CD4-positive, CD25-positive, alpha-beta regulatory T cell (primary cell): ENCODE measurements at regions not wholly inside any gene's neighbourhood (a gene's known extent, or its start where the extent isn't known, plus 50 kb on each side); places are given as distances from the start of the nearest gene placed in this dataset.

ENCODE experiments used
- ATAC-seq, 2 donors: fragments of 150-1000 bp; cut with Tn5 transposase; one replicate each; pipeline ENCODE4 v1.10.0; 2021; ENCODE audit warnings: low read depth in 2 of 2, moderate number of reproducible peaks in 2 of 2, moderate library complexity in 1 of 2
- DNase-seq, 3 donors: peaks; one replicate each; pipeline versions ENCODE4 v3.0.0 to v3.0.0-alpha.2; 2012 to 2022; ENCODE audit warnings: mixed read lengths in 1 of 3
- H3K27ac ChIP-seq: one replicate; pipeline ENCODE4 v1.7.0; 2013; ENCODE audit warnings: mild to moderate bottlenecking, low read length; ENCODE audit not compliant: insufficient read depth, poor library complexity, severe bottlenecking
- H3K27me3 ChIP-seq: one replicate; pipeline ENCODE4 v1.7.0; 2013; ENCODE audit warnings: low read length; ENCODE audit not compliant: control insufficient read depth, insufficient read depth
- H3K36me3 ChIP-seq: one replicate; pipeline ENCODE4 v1.7.0; 2013; ENCODE audit warnings: mild to moderate bottlenecking, low read length, moderate library complexity; ENCODE audit not compliant: control insufficient read depth, insufficient read depth
- H3K4me1 ChIP-seq: 2 replicates; pipeline ENCODE4 v1.7.0; 2013; ENCODE audit warnings: mild to moderate bottlenecking, low read length; ENCODE audit not compliant: insufficient read depth, control insufficient read depth, poor library complexity, severe bottlenecking
- H3K4me3 ChIP-seq: one replicate; pipeline ENCODE4 v1.7.0; 2013; ENCODE audit warnings: low read depth, mild to moderate bottlenecking, low read length, moderate library complexity
- H3K9me3 ChIP-seq, 2 experiments: 1 replicate in 1 of 2; 2 replicates in 1 of 2; pipeline ENCODE4 v1.7.0; 2013; ENCODE audit warnings: low read length in 2 of 2, mild to moderate bottlenecking in 1 of 2, moderate library complexity in 1 of 2; ENCODE audit not compliant: control insufficient read depth in 2 of 2
- H3K27ac Mint-ChIP-seq, 3 donors: one replicate each; pipeline ENCODE4 v1.8.0; 2020 to 2022; ENCODE audit warnings: mild to moderate bottlenecking in 3 of 3, mixed read lengths in 3 of 3, moderate library complexity in 2 of 3
- H3K27me3 Mint-ChIP-seq: one replicate; pipeline ENCODE4 v1.8.0; 2022; ENCODE audit warnings: mild to moderate bottlenecking, mixed read lengths
- H3K36me3 Mint-ChIP-seq: one replicate; pipeline ENCODE4 v1.8.0; 2020; ENCODE audit warnings: mixed read lengths
- H3K4me1 Mint-ChIP-seq, 4 donors: one replicate each; pipeline ENCODE4 v1.8.0; 2020 to 2022; ENCODE audit warnings: mixed read lengths in 4 of 4, mild to moderate bottlenecking in 1 of 4
- H3K4me3 Mint-ChIP-seq, 4 donors: one replicate each; pipeline ENCODE4 v1.8.0; 2020 to 2022; ENCODE audit warnings: mild to moderate bottlenecking in 4 of 4, mixed read lengths in 4 of 4, moderate library complexity in 3 of 4
- H3K9me3 Mint-ChIP-seq, 7 donors: one replicate each; pipeline ENCODE4 v1.8.0; 2020 to 2022; ENCODE audit warnings: mixed read lengths in 7 of 7, mild to moderate bottlenecking in 3 of 7, moderate library complexity in 2 of 7

DNA sequence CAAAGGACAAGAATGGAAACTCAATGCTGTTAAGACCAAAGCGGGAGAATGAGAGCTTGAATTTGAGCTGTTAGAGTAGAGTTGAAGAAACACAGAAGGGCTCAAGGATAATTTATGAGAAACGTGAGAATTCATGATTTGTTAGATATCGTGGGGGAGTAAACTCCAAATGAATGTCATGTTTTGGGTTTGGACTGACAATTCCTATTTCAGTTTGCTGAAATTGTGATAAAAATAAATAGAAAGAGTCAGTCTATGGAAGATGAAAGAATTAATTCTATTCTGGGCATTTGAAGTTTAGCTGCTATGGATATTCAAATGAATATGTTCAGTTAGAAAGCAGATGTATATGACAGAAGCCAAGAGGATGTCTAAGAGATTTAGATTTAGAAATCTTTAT, 723.4 kb upstream of the PIK3C3 start:
- H3K4me1 ChIP-seq = no peaks in the 10 kb centered on the region
- no peak overlapping the region for H3K4me3 ChIP-seq
- no peaks in the 10 kb centered on the region for H3K36me3 ChIP-seq
- no peak overlapping the region for H3K27ac Mint-ChIP-seq
- H3K9me3 ChIP-seq = peaks cover 0 to 2% of the 10 kb centered on the region in 2 experiments
- DNase-seq = no peak
- H3K27me3 Mint-ChIP-seq = no peaks in the 10 kb centered on the region
- ATAC-seq = no peak
- no peak overlapping the region for H3K27ac ChIP-seq
- no peak overlapping the region for H3K4me3 Mint-ChIP-seq
- H3K4me1 Mint-ChIP-seq = no peaks in the 10 kb centered on the region
- H3K27me3 ChIP-seq = no peaks in the 10 kb centered on the region
- peaks cover 0 to 13% (median 7%) of the 10 kb centered on the region in 7 donors for H3K9me3 Mint-ChIP-seq
- no peaks in the 10 kb centered on the region for H3K36me3 Mint-ChIP-seq

GRCh38 chr18:41227993-41228392, 727.0 kb upstream of the PIK3C3 start:
- Mint-ChIP-seq H3K36me3 (no peaks in the 10 kb centered on the region), H3K27me3 (no peaks in the 10 kb centered on the region), H3K4me1 (no peaks in the 10 kb centered on the region), H3K9me3 (peaks cover 4 to 24% (median 8%) of the 10 kb centered on the region in 7 donors), H3K27ac (no peak overlapping the region), H3K4me3 (no peak overlapping the region)
- no peaks in the 10 kb centered on the region for H3K36me3 ChIP-seq
- H3K27ac ChIP-seq = no peak overlapping the region
- H3K9me3 ChIP-seq = no peaks in the 10 kb centered on the region
- no peaks in the 10 kb centered on the region for H3K27me3 ChIP-seq
- DNase-seq (no peak), ATAC-seq (no peak)
- no peaks in the 10 kb centered on the region for H3K4me1 ChIP-seq
- no peak overlapping the region for H3K4me3 ChIP-seq

DNA sequence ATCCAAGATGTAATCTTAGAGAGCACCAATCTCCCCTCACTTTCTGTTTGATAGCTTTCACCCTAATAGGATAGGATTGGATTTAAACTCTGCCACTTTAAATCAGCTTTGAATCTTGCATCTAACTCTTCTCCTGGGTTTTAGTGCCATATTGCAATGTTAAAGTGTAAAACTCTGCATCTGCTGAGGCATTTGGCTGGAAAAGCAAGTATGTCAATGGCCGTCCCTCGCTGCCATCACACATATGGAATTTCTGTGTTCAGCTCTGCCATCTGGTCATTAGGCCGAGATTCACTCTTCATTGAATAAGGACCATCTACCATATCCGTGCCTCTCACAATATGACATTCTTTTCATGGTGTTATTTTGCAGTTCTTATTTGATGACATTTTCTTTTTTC, 728.1 kb upstream of the PIK3C3 start:
- H3K4me1 Mint-ChIP-seq = no peaks in the 10 kb centered on the region
- no peak overlapping the region for H3K27ac ChIP-seq
- no peaks in the 10 kb centered on the region for H3K36me3 ChIP-seq
- H3K4me3 ChIP-seq = no peak overlapping the region
- H3K4me1 ChIP-seq = no peaks in the 10 kb centered on the region
- H3K27ac Mint-ChIP-seq = no peak overlapping the region
- H3K27me3 Mint-ChIP-seq = no peaks in the 10 kb centered on the region
- H3K36me3 Mint-ChIP-seq = no peaks in the 10 kb centered on the region
- no peak for ATAC-seq
- DNase-seq = no peak
- H3K9me3 ChIP-seq = no peaks in the 10 kb centered on the region
- no peaks in the 10 kb centered on the region for H3K27me3 ChIP-seq
- no peak overlapping the region for H3K4me3 Mint-ChIP-seq
- H3K9me3 Mint-ChIP-seq = peaks cover 4 to 32% (median 13%) of the 10 kb centered on the region in 7 donors

DNA sequence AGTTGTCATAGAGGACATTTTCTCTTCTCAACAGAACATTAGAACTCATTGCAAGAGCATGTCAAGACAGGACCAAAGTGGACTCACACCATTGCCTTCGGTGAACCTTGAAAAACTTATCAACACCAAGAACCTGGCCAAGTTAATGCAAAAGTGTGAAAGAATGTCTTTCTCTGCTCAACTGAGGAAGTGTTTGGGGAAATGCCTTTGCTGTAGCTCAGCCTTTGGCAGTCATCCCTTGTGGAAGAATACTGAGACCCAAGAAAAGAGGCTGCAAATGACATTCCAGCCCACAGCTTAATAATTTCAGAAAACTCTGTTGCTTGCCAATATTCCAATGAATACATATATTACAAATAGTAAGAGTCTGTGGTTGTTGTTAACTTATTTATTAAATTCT, 728.8 kb upstream of the PIK3C3 start:
- Histone ChIP-seq H3K27me3 (no peaks in the 10 kb centered on the region), H3K27ac (no peak overlapping the region), H3K4me1 (no peaks in the 10 kb centered on the region), H3K9me3 (no peaks in the 10 kb centered on the region), H3K36me3 (no peaks in the 10 kb centered on the region), H3K4me3 (no peak overlapping the region)
- H3K27me3 Mint-ChIP-seq = no peaks in the 10 kb centered on the region
- no peaks in the 10 kb centered on the region for H3K36me3 Mint-ChIP-seq
- peaks cover 4 to 35% (median 13%) of the 10 kb centered on the region in 7 donors for H3K9me3 Mint-ChIP-seq
- H3K4me1 Mint-ChIP-seq = no peaks in the 10 kb centered on the region
- DNase-seq (no peak), ATAC-seq (no peak)
- H3K4me3 Mint-ChIP-seq = no peak overlapping the region
- H3K27ac Mint-ChIP-seq = no peak overlapping the region

GRCh38 chr18:41216341-41217003, 738.6 kb upstream of the PIK3C3 start:
- Mint-ChIP-seq H3K27ac (no peak overlapping the region), H3K4me1 (no peaks in the 10 kb centered on the region), H3K9me3 (peaks cover 1 to 17% (median 6%) of the 10 kb centered on the region in 7 donors), H3K36me3 (no peaks in the 10 kb centered on the region), H3K27me3 (no peaks in the 10 kb centered on the region), H3K4me3 (no peak overlapping the region)
- no peaks in the 10 kb centered on the region for H3K27me3 ChIP-seq
- H3K4me3 ChIP-seq = no peak overlapping the region
- no peak overlapping the region for H3K27ac ChIP-seq
- H3K9me3 ChIP-seq = no peaks in the 10 kb centered on the region
- no peaks in the 10 kb centered on the region for H3K4me1 ChIP-seq
- no peak for ATAC-seq
- H3K36me3 ChIP-seq = no peaks in the 10 kb centered on the region
- DNase-seq = no peak

GRCh38 chr18:41207706-41208105, 747.3 kb upstream of the PIK3C3 start:
- Mint-ChIP-seq H3K9me3 (peaks cover 0 to 25% (median 4%) of the 10 kb centered on the region in 7 donors), H3K27me3 (no peaks in the 10 kb centered on the region), H3K27ac (no peak overlapping the region), H3K36me3 (no peaks in the 10 kb centered on the region), H3K4me3 (no peak overlapping the region), H3K4me1 (no peaks in the 10 kb centered on the region)
- Histone ChIP-seq H3K9me3 (peaks cover 0 to 2% of the 10 kb centered on the region in 2 experiments), H3K27ac (no peak overlapping the region), H3K27me3 (no peaks in the 10 kb centered on the region), H3K4me3 (no peak overlapping the region), H3K4me1 (no peaks in the 10 kb centered on the region), H3K36me3 (no peaks in the 10 kb centered on the region)
- no peak for DNase-seq
- ATAC-seq = no peak

DNA sequence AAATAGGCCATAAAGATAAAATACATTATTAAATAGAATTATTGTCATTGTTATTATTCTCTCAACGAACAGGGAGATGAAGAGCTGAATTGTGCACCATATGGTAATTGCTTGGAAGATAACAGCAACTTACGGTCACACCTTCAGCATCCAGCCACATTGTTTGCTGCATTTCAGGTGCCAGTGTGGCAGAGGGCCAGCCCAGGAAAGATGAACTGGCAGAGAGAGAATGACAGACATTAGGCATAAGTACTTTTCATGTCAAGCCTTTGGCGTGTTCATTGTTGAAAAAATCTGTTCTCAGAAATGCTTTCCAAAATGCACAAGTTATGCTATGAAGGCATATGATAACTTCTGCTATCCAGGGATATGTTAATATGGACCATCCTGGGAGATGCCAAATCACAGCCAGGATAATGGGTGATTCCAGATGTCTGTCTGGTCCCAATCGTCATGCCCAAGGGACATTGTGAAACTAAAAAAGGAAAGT, 748.6 kb upstream of the PIK3C3 start:
- Histone ChIP-seq H3K4me1 (no peaks in the 10 kb centered on the region), H3K4me3 (no peak overlapping the region), H3K9me3 (peaks cover 0 to 2% of the 10 kb centered on the region in 2 experiments), H3K27ac (no peak overlapping the region), H3K36me3 (no peaks in the 10 kb centered on the region), H3K27me3 (no peaks in the 10 kb centered on the region)
- ATAC-seq = no peak
- no peak overlapping the region for H3K4me3 Mint-ChIP-seq
- no peak for DNase-seq
- peaks cover 0 to 21% (median 4%) of the 10 kb centered on the region in 7 donors for H3K9me3 Mint-ChIP-seq
- H3K27me3 Mint-ChIP-seq = no peaks in the 10 kb centered on the region
- no peak overlapping the region for H3K27ac Mint-ChIP-seq
- no peaks in the 10 kb centered on the region for H3K36me3 Mint-ChIP-seq
- no peaks in the 10 kb centered on the region for H3K4me1 Mint-ChIP-seq

DNA sequence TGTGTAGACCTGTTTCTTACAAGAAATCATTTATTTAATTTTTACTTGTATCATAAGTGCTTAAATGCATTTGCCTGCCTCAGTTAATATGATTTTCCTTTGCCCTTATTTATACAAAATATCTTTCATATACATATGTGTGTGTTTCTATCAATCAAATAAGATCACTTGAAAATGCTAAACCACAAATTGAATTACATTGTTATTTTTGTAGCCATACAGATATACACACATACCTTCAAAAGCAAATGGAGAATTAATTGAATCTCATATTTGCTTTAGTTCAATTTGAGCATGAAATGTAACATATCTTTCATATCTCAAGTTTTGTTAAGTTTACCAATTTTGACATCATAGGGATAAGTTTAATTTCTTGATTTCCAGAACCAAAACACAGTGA, 755.8 kb upstream of the PIK3C3 start:
- no peak for ATAC-seq

More for the DNA sequence above, 755.8 kb upstream of the PIK3C3 start:
- Histone ChIP-seq H3K4me1 (no peaks in the 10 kb centered on the region), H3K27me3 (no peaks in the 10 kb centered on the region), H3K4me3 (no peak overlapping the region), H3K36me3 (no peaks in the 10 kb centered on the region), H3K27ac (no peak overlapping the region), H3K9me3 (peaks cover 0 to 2% of the 10 kb centered on the region in 2 experiments)
- H3K36me3 Mint-ChIP-seq = no peaks in the 10 kb centered on the region
- no peaks in the 10 kb centered on the region for H3K4me1 Mint-ChIP-seq
- no peak overlapping the region for H3K4me3 Mint-ChIP-seq
- H3K9me3 Mint-ChIP-seq = peaks cover 3 to 23% (median 6%) of the 10 kb centered on the region in 7 donors
- no peaks in the 10 kb centered on the region for H3K27me3 Mint-ChIP-seq
- no peak overlapping the region for H3K27ac Mint-ChIP-seq
- no peak for DNase-seq
